Hematopoietic multipotent progenitor cell (in vitro differentiated cells): ENCODE measurements at regions not wholly inside any gene's neighbourhood (a gene's known extent, or its start where the extent isn't known, plus 50 kb on each side); places are given as distances from the start of the nearest gene placed in this dataset.

Source experiments
- DNase-seq, 3 donors: peaks; one replicate each; pipeline ENCODE4 v3.0.0-alpha.2; 2011 to 2015; ENCODE audit warnings: low read depth in 2 of 3, low spot score in 2 of 3

DNA sequence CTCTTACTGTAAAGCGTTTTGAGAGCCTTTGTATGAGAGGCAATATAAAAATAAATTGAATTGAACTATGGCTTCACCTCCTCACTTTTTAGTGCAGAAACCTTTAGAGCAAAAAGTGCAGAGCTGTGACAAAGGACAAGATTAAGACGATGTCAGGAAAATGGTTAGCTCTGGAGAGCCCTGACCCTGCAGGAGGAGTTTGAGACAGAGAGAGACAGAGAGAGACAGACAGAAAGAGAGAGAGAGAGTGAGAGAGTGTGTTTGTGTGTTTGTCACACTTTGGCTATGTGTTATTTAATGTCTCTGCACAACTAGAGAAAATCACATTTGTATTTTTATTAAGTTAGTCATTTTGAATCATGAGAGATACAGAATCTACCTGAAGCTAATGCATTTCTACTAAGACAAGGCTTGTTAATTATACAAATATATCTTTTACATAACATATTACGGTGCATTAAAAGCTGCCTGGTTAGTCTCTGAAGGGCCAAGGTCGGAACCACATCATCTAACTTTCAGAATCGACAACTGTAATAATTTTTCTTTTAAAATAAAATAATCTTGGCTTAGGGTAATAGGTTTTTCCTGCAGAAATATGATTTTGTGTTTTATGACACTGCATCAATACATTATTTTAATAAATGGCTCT lies 423.5 kb upstream of the ZEB2 start:
- no peak for DNase-seq

DNA sequence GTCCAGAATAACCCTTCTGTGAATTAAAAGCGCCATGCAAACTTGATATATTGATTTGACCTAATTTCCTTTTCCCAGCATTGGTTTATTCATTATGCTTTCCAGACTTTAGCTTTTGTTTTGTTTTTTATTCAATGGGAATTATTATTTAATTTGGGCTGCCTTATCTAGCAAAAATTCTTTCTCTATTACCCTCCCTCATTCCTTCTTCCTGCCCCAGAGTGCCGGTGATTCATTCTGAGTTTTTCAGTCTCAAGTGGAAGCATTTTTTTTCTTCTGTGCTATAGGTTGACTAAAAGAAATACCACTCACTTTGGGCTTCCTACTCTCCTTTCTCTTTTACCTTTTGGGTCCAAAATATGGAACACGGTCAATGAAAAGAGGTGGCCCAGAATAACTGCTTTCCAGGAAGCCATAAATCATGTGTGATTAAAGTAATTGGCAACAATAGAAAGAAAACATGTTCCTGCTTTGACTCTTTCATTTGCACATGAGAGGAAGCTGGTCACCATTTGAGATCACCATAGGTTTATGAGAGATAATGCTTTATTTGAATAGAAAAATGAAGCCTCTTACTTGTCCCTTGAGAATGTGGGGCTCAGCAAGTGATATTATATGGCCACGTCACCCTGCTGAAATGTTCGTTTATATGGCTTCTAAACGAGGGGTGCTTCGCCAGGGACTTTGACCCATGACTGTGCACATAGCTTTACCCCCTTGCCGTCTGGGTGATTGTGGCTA lies 422.8 kb upstream of the ZEB2 start:
- no peak for DNase-seq

DNA sequence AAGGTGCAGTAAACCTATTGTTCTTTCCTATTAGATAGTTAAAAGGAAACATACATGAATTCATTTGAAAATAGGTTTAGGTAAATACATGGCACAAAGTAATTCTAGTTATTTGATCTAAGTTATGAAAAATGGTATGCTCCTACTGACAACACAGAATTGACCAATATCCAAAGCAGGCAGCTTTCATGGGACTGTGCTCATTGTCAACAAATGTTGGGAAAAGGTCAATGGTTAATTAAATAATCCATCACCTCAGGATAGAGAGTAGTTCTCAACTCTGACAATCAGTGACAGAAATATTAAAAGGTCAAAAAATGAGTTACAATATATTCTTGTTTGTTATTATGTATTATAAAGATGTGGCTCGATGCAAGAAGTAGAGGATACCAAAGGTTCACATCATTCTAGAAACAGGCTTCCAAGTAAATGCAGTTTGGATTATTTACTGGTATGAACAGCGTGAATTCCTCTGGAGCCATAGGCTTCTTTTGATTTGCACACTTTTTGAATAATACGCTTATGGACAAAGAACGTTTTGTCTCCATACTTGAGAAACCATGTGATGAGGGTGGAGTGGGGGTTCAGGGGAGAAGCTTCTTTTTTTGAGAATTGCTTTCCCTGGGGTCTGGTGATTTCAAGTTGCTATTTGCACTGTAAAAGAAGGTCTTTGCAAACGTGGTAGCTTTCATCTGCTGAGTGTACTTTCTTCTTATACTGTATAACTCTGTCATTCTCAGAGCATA lies 422.0 kb upstream of the ZEB2 start:
- DNase-seq = no peak

DNA sequence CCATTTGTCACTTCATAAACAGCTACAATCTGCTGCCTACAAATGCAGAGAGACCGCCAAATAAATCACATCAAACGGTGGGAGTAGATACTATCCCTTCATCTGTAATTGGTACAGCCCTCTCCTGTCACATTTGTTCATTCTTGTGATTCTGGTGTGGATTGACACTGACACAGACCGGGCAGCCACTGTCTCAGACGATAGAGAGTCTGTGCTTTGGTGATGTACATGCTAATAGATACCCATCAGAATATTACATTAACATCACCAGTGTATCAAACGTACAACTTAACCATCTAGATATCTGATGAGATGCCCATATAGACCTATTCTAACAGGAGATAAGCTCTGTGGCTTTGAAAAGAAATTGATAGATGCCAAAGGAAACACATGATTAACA lies 419.7 kb upstream of the ZEB2 start:
- DNase-seq = no peak

DNA sequence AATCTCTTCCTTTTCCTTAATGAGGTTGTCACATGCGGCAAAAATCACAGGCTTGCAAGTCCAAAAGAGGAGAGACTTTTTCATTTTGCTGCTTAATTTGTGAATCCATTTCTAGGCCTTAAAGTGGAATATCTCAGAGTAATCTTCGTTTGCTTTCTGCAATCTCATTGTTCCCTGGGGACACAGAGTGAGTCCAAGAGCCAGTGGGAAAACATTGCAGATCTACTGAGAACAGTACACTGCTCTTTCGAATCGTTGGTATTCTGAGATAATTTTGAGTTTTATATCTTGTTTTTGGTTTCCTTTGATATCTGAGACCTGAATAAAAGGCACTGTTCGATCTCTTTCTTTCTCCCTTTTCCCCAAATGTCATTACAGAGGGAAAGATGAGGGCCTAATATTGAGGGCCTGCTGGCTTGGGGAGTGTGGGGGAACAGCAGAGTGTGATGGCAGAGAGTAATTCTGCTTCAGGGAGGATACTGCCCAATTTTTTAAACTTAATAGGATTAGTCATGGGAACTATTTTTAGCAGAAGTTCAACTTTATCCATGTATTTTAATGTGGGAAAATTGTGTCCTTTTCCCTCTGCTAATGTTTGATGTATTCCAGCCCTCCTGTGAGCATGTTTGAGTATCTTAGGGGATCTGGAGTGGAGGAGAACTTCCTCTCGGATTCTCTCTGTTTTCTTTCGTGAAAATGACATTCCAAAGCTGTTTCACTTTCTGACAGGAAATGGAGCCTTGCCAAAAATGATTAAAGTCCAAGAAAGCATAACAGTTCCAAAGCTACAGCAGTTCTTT lies 418.2 kb upstream of the ZEB2 start:
- no peak for DNase-seq

GRCh38 chr2:144937066-144937465 lies 417.1 kb upstream of the ZEB2 start:
- DNase-seq = no peak

- no peak for DNase-seq
Measured at GRCh38 chr2:144936442-144936841, 416.5 kb upstream of the ZEB2 start.

- DNase-seq = peak in 2 of 3 donors; percentile 0 to 2
Measured at GRCh38 chr2:144935736-144936135, 415.8 kb upstream of the ZEB2 start.

- no peak for DNase-seq
Measured at GRCh38 chr2:144935191-144935590, 415.3 kb upstream of the ZEB2 start.

- no peak for DNase-seq
Measured at GRCh38 chr2:144931960-144932359, 412.0 kb upstream of the ZEB2 start.

- no peak for DNase-seq
Measured at GRCh38 chr2:144931480-144931879, 411.6 kb upstream of the ZEB2 start.

DNA sequence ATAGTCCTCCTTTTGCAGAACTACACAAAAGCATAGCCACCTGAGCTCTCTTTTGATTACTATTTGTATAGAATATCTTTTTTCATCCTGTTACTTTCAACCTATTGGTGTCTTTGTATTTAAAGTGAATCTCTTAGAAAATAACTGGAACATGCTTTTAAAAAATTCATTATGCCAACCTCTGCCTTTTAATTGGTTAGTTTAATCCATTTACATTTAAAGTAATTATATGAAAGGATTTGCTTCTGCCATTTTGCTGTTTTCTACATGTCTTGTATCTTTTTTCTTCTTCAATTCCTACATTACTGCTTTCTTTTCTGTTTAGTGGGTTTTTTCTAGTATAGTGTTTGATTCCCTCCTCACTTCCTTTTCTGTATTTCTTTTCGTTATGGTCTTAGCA lies 407.5 kb upstream of the ZEB2 start:
- DNase-seq = no peak

DNA sequence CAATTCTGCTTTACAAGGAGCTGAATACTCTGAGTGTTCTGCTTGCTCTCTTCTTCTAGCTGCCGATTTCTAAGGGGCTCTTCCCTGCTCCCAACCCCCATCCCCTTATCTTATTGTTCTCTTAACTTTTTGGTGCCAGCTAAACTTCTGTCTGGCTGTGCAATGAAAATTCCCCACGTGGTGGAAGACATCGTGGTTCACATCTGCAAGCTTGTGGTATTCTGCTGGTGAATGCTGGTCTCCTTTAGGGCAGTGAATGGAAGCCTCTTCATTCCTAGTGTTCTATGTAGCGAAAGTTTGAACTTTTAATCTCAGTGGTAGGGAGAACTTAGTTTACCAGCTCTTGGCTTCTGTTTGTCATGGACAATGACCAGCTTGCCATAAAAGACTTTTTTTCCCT lies 406.0 kb upstream of the ZEB2 start:
- DNase-seq = no peak

DNA sequence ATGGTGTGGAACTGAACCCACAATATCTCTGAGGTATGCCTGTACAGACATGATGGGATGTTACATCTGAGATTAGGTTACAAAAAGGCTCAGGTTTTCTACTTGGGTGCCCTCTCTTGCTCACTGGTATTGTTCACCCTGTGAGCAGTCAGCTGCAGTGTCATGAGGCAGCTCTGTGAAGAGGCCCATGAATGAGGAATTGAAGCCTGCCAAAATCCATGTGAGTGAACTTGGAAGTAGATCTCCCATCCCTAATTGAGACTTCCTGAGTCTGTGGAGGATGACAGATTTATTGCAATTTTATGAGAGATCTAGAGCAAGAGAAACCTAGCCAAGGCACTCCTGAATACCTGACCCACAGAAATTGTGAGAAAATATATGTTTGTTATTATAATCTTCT lies 404.9 kb upstream of the ZEB2 start:
- DNase-seq = no peak

DNA sequence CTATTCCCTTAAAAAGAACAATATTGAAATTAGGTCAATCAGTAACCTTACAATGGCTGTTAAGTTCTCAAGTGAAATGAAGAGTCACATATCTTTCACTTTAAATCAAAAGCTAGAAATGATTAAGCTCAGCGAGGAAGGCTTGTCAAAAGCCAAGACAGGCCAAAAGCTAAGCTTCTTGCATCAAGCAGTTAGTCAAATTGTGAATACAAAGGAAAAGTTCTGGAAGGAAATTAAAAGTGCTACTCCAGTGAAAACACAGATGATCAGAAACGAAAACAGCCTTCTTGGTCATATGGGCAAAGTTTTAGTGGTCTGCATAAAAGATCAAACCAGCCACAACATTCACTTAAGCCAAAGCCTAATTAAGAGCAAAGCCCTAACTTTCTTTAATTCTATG lies 402.6 kb upstream of the ZEB2 start:
- DNase-seq = no peak

- no peak for DNase-seq
Measured at GRCh38 chr2:144920755-144921530, 401.0 kb upstream of the ZEB2 start.

DNA sequence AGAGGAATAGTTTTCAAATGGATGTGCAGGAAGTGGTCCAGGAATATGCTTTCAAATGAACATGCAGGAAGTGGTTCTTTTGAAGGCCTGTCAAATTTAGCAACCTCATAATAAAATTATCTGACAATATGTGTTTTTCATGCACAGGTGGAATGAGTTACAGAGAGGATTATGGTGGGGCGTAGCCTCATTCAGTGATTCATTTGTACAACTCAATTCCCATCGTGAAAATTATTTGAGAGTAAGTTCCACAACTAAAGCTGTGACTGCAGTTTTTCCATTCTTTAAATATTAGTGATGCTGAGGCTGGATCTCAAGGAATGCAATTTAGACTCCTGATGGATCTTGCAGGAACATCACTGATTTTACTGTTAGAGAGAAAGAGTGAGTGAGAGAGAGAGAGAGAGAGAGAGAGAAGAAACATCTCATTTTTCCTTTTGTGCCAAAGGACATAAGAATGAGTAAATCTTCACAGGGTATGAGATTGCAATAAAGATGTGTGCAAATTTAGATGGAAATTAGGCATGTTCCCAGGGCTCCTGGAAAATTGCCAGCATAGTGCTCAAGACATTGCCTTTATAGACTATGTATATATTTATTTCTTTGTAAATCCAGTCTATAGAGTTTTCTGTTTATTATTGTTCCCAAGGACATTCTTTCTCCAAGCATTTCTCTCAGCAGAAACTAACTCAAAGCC lies 394.9 kb upstream of the ZEB2 start:
- DNase-seq = no peak

DNA sequence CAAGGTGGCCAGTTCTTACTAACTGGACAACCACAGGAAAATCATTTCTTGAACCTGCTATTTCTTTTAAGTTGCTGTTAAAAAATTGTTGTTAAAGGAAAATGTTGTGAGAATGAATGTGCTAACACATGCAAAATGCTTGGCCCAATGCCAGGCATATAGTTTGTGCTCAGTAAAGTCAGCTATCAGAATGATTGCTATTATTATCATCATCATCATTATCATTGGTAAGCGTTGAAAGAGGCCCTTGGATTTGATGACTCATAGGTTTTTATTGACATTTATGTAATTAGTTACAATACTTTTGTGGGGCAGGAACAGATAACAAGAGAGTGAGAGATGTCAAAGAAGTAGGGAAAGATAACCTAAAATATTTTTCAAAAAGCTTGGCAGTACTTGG lies 394.2 kb upstream of the ZEB2 start:
- no peak for DNase-seq

DNA sequence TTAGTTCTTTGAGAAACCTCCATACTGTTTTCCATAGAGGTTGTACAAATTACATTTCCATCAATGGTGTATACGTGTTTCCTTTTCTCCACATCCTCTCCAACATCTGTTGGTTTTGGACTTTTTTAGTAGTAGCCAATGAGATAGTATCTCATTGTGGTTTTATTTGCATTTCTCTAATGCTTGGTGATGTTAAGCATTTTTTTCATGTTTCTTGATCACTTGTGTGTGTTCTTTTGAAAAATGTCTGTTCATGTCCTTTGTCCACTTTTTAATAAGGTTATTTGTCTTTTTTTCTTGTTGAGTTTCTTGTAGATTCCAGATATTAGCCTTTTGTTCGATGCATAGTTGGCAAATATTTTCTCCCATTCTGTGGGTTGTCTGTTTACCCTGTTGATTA lies 392.3 kb upstream of the ZEB2 start:
- no peak for DNase-seq

DNA sequence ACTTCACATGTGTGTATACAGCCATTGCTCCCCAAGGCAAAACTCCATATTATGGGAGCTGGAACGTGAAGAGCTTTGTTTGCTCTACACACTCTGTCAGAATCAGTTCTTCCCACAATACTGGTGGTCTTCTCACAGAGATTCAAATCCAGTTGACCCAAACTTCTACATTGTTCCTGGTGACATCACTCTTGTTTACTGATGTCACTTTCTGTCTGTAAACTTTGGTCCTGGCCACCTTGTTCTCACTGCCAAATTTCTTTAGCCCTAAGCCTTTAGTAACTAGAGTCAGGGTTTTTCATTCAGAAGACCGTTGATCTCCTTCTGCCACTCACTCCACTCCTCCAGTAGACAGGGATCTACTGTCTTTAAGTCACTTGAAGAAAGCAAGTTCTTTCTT lies 386.0 kb upstream of the ZEB2 start:
- no peak for DNase-seq
